Tongue (tissue), 1 donor: ENCODE measurements at regions not wholly inside any gene's neighbourhood (a gene's known extent, or its start where the extent isn't known, plus 50 kb on each side); places are given as distances from the start of the nearest gene placed in this dataset.
"Not testable (repeated sequence)": the region's sequence is repeated elsewhere in the genome, so short reads cannot be mapped to it uniquely, and the experiment has no call there.

Experiments used
- DNase-seq: peaks from one replicate; pipeline ENCODE4 v3.0.0-alpha.2; 2015

GRCh38 chr16:61432421-61432820 is 603.8 kb downstream of the CDH8 start:
- no peak for DNase-seq

- DNase-seq, result no peak
Measured at GRCh38 chr16:61421111-61421510, 615.1 kb downstream of the CDH8 start.

GRCh38 chr16:61419791-61420190 is 616.4 kb downstream of the CDH8 start:
- no peak for DNase-seq

GRCh38 chr16:61418802-61419201 is 617.4 kb downstream of the CDH8 start:
- DNase-seq, result not testable (repeated sequence)

GRCh38 chr16:61415126-61415525 is 621.1 kb downstream of the CDH8 start:
- DNase-seq, result no peak

- no peak for DNase-seq
Measured at GRCh38 chr16:61413021-61413420, 623.2 kb downstream of the CDH8 start.

- DNase-seq, result no peak
Measured at GRCh38 chr16:61412562-61412961, 623.7 kb downstream of the CDH8 start.

- DNase-seq, result no peak
Measured at GRCh38 chr16:61409604-61410003, 626.6 kb downstream of the CDH8 start.

GRCh38 chr16:61403386-61403785 is 632.9 kb downstream of the CDH8 start:
- no peak for DNase-seq

GRCh38 chr16:61391896-61392295 is 644.3 kb downstream of the CDH8 start:
- no peak for DNase-seq

GRCh38 chr16:61390965-61391637 is 645.1 kb downstream of the CDH8 start:
- no peak for DNase-seq

GRCh38 chr16:61385392-61386071 is 650.7 kb downstream of the CDH8 start:
- DNase-seq, result no peak

- DNase-seq, result no peak
Measured at GRCh38 chr16:61382435-61382834, 653.8 kb downstream of the CDH8 start.

GRCh38 chr16:61379311-61379710 is 656.9 kb downstream of the CDH8 start:
- DNase-seq, result no peak

GRCh38 chr16:61374071-61374470 is 662.2 kb downstream of the CDH8 start:
- DNase-seq, result no peak

- DNase-seq, result no peak
Measured at GRCh38 chr16:61371881-61372280, 664.4 kb downstream of the CDH8 start.

- no peak for DNase-seq
Measured at GRCh38 chr16:61371388-61371787, 664.9 kb downstream of the CDH8 start.

GRCh38 chr16:61370564-61370963 is 665.7 kb downstream of the CDH8 start:
- no peak for DNase-seq

- no peak for DNase-seq
Measured at GRCh38 chr16:61366006-61366405, 670.2 kb downstream of the CDH8 start.

GRCh38 chr16:61364990-61365389 is 671.2 kb downstream of the CDH8 start:
- no peak for DNase-seq

GRCh38 chr16:61362585-61362984 is 673.7 kb downstream of the CDH8 start:
- no peak for DNase-seq

GRCh38 chr16:61344791-61345190 is 691.4 kb downstream of the CDH8 start:
- no peak for DNase-seq

GRCh38 chr16:61332461-61332860 is 703.8 kb downstream of the CDH8 start:
- DNase-seq, result no peak

GRCh38 chr16:61324044-61324443 is 712.2 kb downstream of the CDH8 start:
- no peak for DNase-seq
